Mammary epithelial cell (primary cell): ENCODE measurements at regions not wholly inside any gene's neighbourhood (a gene's known extent, or its start where the extent isn't known, plus 50 kb on each side); places are given as distances from the start of the nearest gene placed in this dataset.

Experiments used
- EZH2 ChIP-seq: IDR thresholded peaks from 2 replicates; pipeline ENCODE4 v1.6.1; 2012; ENCODE audit warnings: low read length, inconsistent platforms, borderline replicate concordance
- TF ChIP-seq, protein P1 (sequence below), 2 donors: IDR thresholded peaks in 1 of 2; conservative IDR thresholded peaks in 1 of 2; 2 replicates each; pipeline ENCODE4 v1.5.1; 2011 to 2012; ENCODE audit warnings: inconsistent platforms in 2 of 2, low read length in 2 of 2, mild to moderate bottlenecking in 2 of 2, control low read depth in 1 of 2, low read depth in 1 of 2; ENCODE audit not compliant: insufficient read depth in 1 of 2; ENCODE audit errors: extremely low read depth in 1 of 2

DNA sequence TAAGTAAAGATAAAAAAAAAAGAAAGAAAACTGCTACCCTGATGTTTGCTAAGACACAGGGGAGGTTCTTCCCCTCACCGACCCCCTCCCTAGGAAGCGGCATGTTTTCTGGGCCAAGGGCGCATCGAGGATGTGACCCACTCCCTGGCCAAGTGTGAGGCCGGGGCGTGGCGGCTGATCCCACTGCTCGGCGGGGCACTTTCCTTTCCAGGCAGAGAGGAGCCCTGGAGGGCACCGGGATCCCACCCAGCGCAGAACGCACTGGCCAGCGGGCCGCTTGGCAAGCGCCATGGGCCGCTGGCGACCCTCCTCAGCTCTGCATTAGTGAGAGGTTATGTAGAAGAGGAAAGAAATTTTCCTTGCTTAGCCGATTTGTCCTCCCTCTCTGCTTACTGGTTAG is 93.4 kb downstream of the ZNF736 start:
- TF ChIP-seq, protein P1, sequence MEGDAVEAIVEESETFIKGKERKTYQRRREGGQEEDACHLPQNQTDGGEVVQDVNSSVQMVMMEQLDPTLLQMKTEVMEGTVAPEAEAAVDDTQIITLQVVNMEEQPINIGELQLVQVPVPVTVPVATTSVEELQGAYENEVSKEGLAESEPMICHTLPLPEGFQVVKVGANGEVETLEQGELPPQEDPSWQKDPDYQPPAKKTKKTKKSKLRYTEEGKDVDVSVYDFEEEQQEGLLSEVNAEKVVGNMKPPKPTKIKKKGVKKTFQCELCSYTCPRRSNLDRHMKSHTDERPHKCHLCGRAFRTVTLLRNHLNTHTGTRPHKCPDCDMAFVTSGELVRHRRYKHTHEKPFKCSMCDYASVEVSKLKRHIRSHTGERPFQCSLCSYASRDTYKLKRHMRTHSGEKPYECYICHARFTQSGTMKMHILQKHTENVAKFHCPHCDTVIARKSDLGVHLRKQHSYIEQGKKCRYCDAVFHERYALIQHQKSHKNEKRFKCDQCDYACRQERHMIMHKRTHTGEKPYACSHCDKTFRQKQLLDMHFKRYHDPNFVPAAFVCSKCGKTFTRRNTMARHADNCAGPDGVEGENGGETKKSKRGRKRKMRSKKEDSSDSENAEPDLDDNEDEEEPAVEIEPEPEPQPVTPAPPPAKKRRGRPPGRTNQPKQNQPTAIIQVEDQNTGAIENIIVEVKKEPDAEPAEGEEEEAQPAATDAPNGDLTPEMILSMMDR (conservative IDR thresholded peaks at IDR 0.05 in 1 of 2, IDR thresholded peaks at IDR 0.05 in 1 of 2; ENCODE audit: extremely low read depth in 1 of 2, insufficient read depth in 1 of 2, low read depth in 1 of 2, low read length in 2 of 2): no peak
- no peak for TF ChIP-seq EZH2
